ENCODE measurements at regions not wholly inside any gene's neighbourhood (a gene's known extent, or its start where the extent isn't known, plus 50 kb on each side); places are given as distances from the start of the nearest gene placed in this dataset.

DNA sequence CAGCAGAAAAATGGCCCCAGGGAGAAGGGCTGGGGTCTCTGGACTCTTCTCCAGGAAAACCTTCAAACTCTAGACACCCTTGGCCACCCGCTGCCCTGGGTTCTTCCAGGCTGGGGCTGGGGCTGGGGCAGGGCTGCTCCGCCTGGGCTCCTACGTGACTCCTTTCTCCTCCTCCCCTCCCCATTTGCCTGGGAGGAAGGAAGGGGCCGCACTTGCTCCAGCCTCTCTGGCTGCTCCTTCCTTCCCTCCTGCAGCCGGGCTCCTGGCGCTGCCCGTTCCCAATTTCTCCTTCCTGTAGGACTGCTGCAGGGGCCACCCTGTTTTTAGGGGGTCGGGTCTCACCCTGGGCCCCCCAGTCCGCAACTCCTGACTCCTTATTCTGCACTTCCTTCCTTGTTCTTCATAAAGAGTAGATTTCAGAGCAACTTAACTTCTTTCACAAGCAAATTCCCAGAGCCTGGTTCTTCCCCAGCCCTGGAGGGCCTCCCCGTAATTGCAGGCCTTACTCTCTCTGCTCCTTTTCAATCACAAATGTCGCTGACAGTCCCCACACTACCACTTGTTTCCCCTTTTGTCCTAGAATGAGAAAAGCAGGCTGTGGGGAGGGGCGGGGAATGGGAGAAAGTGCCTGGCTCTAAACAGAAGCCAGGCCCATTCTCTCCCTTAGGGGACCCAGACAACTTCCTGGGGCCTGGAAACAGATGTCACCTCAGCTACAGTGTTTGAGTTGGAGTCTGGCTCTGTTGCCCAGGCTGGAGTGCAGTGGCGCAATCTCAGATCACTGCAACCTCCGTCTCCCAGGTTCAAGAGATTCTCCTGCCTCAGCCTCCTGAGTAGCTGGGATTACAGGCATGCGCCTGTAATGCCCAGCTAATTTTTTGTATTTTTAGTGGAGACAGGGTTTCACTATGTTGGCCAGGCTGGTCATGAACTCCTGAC, 137.8 kb downstream of the ENGASE start:
- no peak for DNase-seq

DNA sequence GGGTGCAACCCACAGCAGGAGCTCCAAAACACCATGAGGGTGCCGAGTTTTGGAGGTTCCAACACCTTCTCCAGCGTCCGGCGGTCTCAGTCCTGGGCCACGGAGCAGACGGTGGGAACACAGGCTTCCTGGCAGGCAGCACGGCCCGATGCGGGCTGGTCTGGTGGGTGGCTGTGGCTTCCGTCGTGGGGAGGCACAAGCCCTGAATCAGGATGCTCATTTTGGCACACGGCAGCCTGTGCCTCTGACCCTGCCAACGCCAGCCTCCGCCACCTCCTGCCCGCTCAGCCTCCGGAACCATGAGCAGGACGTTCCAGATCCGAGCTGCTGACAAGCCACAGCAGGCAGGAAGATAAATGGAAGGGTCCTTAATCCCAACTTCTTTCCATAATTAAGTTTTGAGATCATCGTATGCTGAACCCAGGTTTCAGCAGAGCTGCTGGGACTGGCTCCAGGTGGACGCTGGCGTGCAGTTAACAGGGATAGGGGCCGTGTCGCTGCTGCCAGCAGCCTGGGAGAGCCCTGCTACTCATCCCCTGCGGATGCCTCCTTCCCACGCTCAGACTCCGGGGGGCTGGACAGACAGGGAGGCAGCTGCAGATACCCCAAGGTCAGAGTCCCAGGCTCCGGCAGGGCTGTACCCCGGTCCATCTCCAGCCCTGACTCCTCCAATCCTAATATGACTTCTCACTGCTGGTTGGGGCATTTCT, 136.6 kb downstream of the ENGASE start:
- DNase-seq = no peak

GRCh38 chr17:79210638-79211037, 136.0 kb downstream of the ENGASE start:
- DNase-seq = no peak

- DNase-seq = no peak
Measured at GRCh38 chr17:79207960-79208359, 133.3 kb downstream of the ENGASE start.

- no peak for DNase-seq
Measured at GRCh38 chr17:79205688-79206205, 131.1 kb downstream of the ENGASE start.

DNA sequence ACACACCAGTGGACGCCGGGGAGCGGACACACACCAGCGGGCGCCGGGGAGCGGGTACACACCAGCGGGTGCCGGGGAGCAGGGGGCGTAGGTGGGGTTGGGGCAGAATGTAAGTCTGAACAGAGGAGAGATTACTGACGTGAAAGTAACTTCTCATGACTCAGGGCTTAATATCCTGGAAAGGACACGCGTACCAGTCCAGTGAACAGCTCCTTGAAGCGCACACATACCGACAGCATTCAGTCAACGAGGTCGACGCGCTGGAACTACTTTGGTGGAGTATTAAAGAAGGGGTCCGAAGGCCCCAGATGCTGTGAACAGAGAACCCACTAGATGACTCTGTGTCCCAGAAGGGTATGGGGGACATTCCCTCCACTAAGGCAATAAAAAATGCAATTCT, 129.6 kb downstream of the ENGASE start:
- DNase-seq = no peak

DNA sequence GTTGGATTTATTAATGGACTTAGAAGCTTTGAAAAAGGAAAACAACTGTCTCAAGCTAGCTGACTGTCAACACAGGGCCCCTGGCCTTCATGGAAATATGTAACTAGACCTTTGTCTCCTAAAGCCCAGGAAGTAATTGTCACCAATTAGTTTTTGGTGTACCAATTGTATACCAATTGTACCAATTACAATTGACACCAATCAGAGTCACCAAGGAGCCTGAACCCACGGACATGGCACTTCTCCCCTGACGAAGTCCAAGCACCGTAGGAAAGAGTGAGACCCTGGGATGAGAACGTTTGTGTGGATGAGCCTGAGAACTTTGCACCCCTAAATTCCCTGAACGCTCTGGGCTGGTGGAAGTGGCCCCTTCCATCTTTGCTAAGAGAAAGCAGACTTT, 129.0 kb downstream of the ENGASE start:
- no peak for DNase-seq

GRCh38 chr17:79203016-79203415, 128.4 kb downstream of the ENGASE start:
- DNase-seq = no peak

DNA sequence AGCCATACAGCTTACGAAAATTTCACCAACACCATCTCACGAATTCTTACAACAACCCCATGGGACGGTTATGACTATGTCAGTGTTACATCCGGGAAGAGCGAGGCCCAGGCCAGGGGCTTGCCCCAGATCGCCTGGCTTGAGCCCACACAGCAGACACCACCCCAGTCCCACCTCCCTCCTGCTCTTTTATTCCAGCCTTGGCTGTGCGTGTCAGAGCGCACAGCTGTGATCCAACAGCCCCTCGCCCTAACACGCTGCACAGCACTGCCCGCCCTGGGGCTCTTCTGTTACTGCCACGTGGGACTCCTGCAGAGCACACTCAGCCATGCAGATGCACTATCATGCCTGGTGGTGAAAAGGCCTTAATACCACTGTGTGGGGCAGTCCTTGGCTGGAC, 127.9 kb downstream of the ENGASE start:
- DNase-seq = no peak

GRCh38 chr17:79201536-79202227, 127.1 kb downstream of the ENGASE start:
- no peak for DNase-seq

- no peak for DNase-seq
Measured at GRCh38 chr17:79201119-79201518, 126.5 kb downstream of the ENGASE start.

- no peak for DNase-seq
Measured at GRCh38 chr17:79196913-79197312, 122.3 kb downstream of the ENGASE start.

- no peak for DNase-seq
Measured at GRCh38 chr17:79192503-79193351, 118.1 kb downstream of the ENGASE start.

GRCh38 chr17:79191270-79191934, 116.8 kb downstream of the ENGASE start:
- DNase-seq = no peak

- DNase-seq = no peak
Measured at GRCh38 chr17:79189305-79189704, 114.7 kb downstream of the ENGASE start.

- no peak for DNase-seq
Measured at GRCh38 chr17:79188685-79189084, 114.1 kb downstream of the ENGASE start.

DNA sequence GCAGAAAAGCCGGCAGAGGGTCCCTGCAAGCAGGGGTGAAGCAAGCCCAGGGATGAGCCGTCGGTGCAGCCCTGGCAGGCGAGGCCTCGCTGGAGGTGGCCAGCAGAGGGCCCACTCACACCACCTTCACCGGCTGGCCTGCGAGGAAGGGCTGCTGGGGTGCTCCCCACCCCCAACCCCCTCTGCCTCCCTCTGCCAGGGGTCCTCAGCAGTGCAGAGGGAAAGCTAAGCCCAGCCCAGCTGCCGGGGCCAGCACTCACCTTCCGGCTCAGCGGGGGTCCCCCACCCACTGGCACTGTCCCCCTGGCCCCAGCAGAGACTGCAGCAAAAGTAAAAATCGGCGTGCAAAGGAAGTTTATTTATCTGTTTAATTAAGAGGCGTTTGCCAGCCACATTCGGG, 113.4 kb downstream of the ENGASE start:
- no peak for DNase-seq

DNA sequence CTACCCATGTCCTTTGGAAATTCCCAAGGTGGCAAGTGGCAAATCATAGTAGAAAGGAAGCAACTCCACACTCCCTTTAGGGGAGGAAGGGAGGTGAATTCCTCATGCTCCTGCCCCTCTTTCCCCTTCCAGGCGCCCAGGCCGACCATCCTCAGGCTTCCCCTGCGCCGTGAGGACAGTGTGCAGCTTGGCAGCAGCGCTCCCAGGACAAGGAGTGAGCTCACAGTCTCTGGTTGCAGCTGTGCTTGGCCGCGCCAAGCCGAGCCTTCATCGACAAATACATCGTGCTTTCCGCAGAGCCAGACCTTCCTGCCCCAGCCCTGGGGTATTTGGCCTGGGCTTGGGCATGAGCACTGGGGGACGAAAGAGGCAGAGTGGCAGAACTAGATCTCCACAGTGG, 112.6 kb downstream of the ENGASE start:
- DNase-seq = no peak

GRCh38 chr17:79186406-79186805, 111.8 kb downstream of the ENGASE start:
- no peak for DNase-seq

DNA sequence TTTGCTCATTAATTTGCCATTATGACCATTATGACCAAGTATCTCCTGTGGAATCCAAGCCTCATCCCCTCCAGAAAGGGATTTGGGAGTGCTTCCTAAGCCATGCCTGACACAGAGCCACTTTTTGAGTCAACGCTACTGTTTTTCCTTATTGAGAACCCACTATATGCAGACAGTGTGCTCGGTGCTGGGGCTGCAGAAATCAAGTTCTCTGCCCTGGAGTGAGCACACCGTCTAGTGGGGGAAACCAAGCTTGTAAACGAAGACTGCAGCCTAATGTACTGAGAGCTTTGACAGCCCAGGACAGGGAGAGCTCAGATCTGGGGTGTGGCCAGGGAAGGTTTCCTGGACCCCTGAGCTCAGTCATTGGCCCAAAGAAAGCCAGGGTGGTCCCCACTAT, 111.0 kb downstream of the ENGASE start:
- DNase-seq = no peak

- no peak for DNase-seq
Measured at GRCh38 chr17:79184219-79184618, 109.6 kb downstream of the ENGASE start.
